HepG2 (cell line): ENCODE measurements at regions not wholly inside any gene's neighbourhood (a gene's known extent, or its start where the extent isn't known, plus 50 kb on each side); places are given as distances from the start of the nearest gene placed in this dataset.

Source experiments
- ATAC-seq: fragments of 200-7000 bp; cut with Tn5 transposase; 3 replicates; pipeline ENCODE4 v1.9.1; 2020; ENCODE audit warnings: mild to moderate bottlenecking, moderate library complexity
- BruUV-seq: library from RNA; stranded (reverse); fragments of 400-500 nt; replicated peaks from 2 replicates; lab custom pipeline; 2021; lab: Mats Ljungman, UMichigan
- CTCF ChIA-PET: fragments of 300-600 bp; formaldehyde crosslinking; extraction: SDS; loops from one replicate; lab custom pipeline; 2021; ENCODE audit warnings: low total read pairs, inconsistent platforms, low intra/inter-chr PET ratio; lab: Yijun Ruan, JAX
- POLR2A ChIA-PET: fragments of 350-600 bp; sonication (Branson Sonifier 250); formaldehyde crosslinking; loops from one replicate; lab custom pipeline; 2020; ENCODE audit warnings: antibody characterized with exemption, inconsistent platforms; lab: Yijun Ruan, JAX
- DNase-seq: peaks from one replicate; pipeline ENCODE4 v3.0.0-alpha.2; 2015; ENCODE audit warnings: low spot score
- FAIRE-seq: peaks from 3 replicates; lab custom pipeline; 2011; peaks lifted over from hg19 to GRCh38; lab: Jason Lieb, UNC
- H2AFZ ChIP-seq: one replicate; pipeline ENCODE4 v1.6.1; 2011; ENCODE audit warnings: low read length, inconsistent platforms
- H3K27ac ChIP-seq: fragments of 300-600 bp; 3 replicates; pipeline ENCODE4 v1.8.0; 2011; ENCODE audit warnings: mixed run types, mild to moderate bottlenecking, mixed read lengths, low read length, inconsistent platforms; ENCODE audit not compliant: insufficient read depth; ENCODE audit errors: extremely low read length
- H3K27me3 ChIP-seq, 2 experiments: fragments of 200-600 bp in 1 of 2; 2 replicates in 1 of 2; 3 replicates in 1 of 2; pipeline versions ENCODE4 v1.6.0 to v1.8.0; 2011; ENCODE audit warnings: low read length in 2 of 2, mild to moderate bottlenecking in 2 of 2, moderate library complexity in 2 of 2, inconsistent platforms in 1 of 2; ENCODE audit not compliant: insufficient read depth in 2 of 2, control insufficient read depth in 1 of 2
- H3K36me3 ChIP-seq, 2 experiments: fragments of 200-600 bp in 1 of 2; replicated peaks in 1 of 2; 2 replicates in 1 of 2; 3 replicates in 1 of 2; pipeline versions ENCODE4 v1.5.1 to v1.8.0; 2011; ENCODE audit warnings: low read length in 2 of 2, inconsistent platforms in 1 of 2; ENCODE audit not compliant: insufficient read depth in 2 of 2, control insufficient read depth in 1 of 2
- H3K4me1 ChIP-seq: 2 replicates; pipeline ENCODE4 v1.5.1; 2012; ENCODE audit warnings: low read length, inconsistent platforms; ENCODE audit not compliant: insufficient read depth
- H3K4me2 ChIP-seq: 2 replicates; pipeline ENCODE4 v1.6.0; 2011; ENCODE audit warnings: low read depth, low read length, inconsistent platforms
- H3K4me3 ChIP-seq, 3 experiments: fragments of 200-600 bp in 1 of 3; sonication (generic), shearing (Covaris generic) in 1 of 3; replicated peaks in 1 of 3; 2 replicates each; pipeline ENCODE4 v1.5.1; 2011 to 2016; ENCODE audit warnings: low read length in 3 of 3, inconsistent platforms in 2 of 3, low read depth in 2 of 3, mild to moderate bottlenecking in 2 of 3, control low read depth in 1 of 3, mixed read lengths in 1 of 3; ENCODE audit not compliant: insufficient read depth in 1 of 3
- H3K79me2 ChIP-seq: one replicate; pipeline ENCODE4 v1.6.1; 2011; ENCODE audit warnings: low read length, inconsistent platforms; ENCODE audit not compliant: insufficient read depth
- H3K9ac ChIP-seq: 2 replicates; pipeline ENCODE4 v1.6.0; 2011; ENCODE audit warnings: mild to moderate bottlenecking, low read depth, low read length, inconsistent platforms; ENCODE audit not compliant: insufficient read depth
- H3K9me3 ChIP-seq: 2 replicates; pipeline ENCODE4 v1.5.1; 2012; ENCODE audit warnings: mild to moderate bottlenecking, low read length
- H4K20me1 ChIP-seq: 2 replicates; pipeline ENCODE4 v1.6.0; 2011; ENCODE audit warnings: inconsistent platforms, mild to moderate bottlenecking, low read length, moderate library complexity; ENCODE audit not compliant: insufficient read depth
- CENPX ChIP-seq: sonication (generic); formaldehyde crosslinking; IDR thresholded peaks from 2 replicates; pipeline ENCODE4 v1.9.0; 2021; ENCODE audit warnings: mild to moderate bottlenecking, missing genetic modification reagents, moderate library complexity
- ISL2 ChIP-seq: sonication (generic); formaldehyde crosslinking; IDR thresholded peaks from 2 replicates; pipeline ENCODE4 v1.5.0; 2020; ENCODE audit warnings: missing genetic modification reagents
- KAT2B ChIP-seq: fragments of 150-350 bp; IDR thresholded peaks from 2 replicates; pipeline ENCODE4 v1.6.1; 2014; ENCODE audit warnings: low read depth, low read length, borderline replicate concordance
- MAFF ChIP-seq: IDR thresholded peaks from 2 replicates; pipeline ENCODE4 v1.6.1; 2011; ENCODE audit warnings: low read depth, low read length, improper control_type of control experiment
- MAFK ChIP-seq, 2 experiments: IDR thresholded peaks in 1 of 2; conservative IDR thresholded peaks in 1 of 2; 2 replicates each; pipeline ENCODE4 v1.6.1; 2011; ENCODE audit warnings: improper control_type of control experiment in 2 of 2, low read length in 2 of 2
- MYNN ChIP-seq: sonication (generic); formaldehyde crosslinking; IDR thresholded peaks from 2 replicates; pipeline ENCODE4 v1.4.0; 2020; ENCODE audit warnings: mild to moderate bottlenecking, low read depth, missing genetic modification reagents
- MZF1 ChIP-seq: sonication (generic); formaldehyde crosslinking; IDR thresholded peaks from 2 replicates; pipeline ENCODE4 v1.8.1; 2023; ENCODE audit warnings: mild to moderate bottlenecking, missing genetic modification reagents, borderline replicate concordance
- NBN ChIP-seq: fragments of 450-650 bp; conservative IDR thresholded peaks from 2 replicates; pipeline ENCODE4 v1.6.1; 2017
- POGK ChIP-seq: sonication (generic); formaldehyde crosslinking; conservative IDR thresholded peaks from 2 replicates; pipeline ENCODE4 v1.8.0; 2022; ENCODE audit warnings: mild to moderate bottlenecking, moderate library complexity, missing genetic modification reagents
- REPIN1 ChIP-seq: sonication (generic); formaldehyde crosslinking; IDR thresholded peaks from 2 replicates; pipeline ENCODE4 v1.8.0; 2022; ENCODE audit warnings: missing genetic modification reagents, low read depth, mild to moderate bottlenecking, borderline replicate concordance
- SPEN ChIP-seq: sonication (generic); formaldehyde crosslinking; IDR thresholded peaks from 2 replicates; pipeline ENCODE4 v1.5.1; 2020; ENCODE audit warnings: low read depth, mild to moderate bottlenecking, missing genetic modification reagents
- STAT5B ChIP-seq: sonication (generic); formaldehyde crosslinking; IDR thresholded peaks from 2 replicates; pipeline ENCODE4 v1.4.0; 2020; ENCODE audit warnings: missing genetic modification reagents
- TGIF2 ChIP-seq: IDR thresholded peaks from 2 replicates; pipeline ENCODE4 v1.6.1; 2016; ENCODE audit warnings: control low read depth, missing compliant biosample characterization
- U2AF1 ChIP-seq: fragments of 200-400 bp; formaldehyde crosslinking; optimal IDR thresholded peaks from 2 replicates; pipeline ENCODE3; 2017; ENCODE audit warnings: mild to moderate bottlenecking, low read depth, low read length
- YEATS4 ChIP-seq: sonication (generic); formaldehyde crosslinking; IDR thresholded peaks from 2 replicates; pipeline ENCODE4 v1.4.0; 2020; ENCODE audit warnings: missing genetic modification reagents, borderline replicate concordance
- ZBTB25 ChIP-seq: IDR thresholded peaks from 2 replicates; pipeline ENCODE4 v1.6.1; 2018; ENCODE audit warnings: missing genetic modification reagents
- ZNF335 ChIP-seq: sonication (generic); formaldehyde crosslinking; IDR thresholded peaks from 2 replicates; pipeline ENCODE4 v1.4.0; 2020; ENCODE audit warnings: missing genetic modification reagents
- ZNF468 ChIP-seq: sonication (generic); formaldehyde crosslinking; IDR thresholded peaks from 2 replicates; pipeline ENCODE4 v1.8.0; 2022; ENCODE audit warnings: mild to moderate bottlenecking, moderate library complexity, missing genetic modification reagents
- ZNF619 ChIP-seq: sonication (generic); formaldehyde crosslinking; IDR thresholded peaks from 2 replicates; pipeline ENCODE4 v1.4.0; 2020; ENCODE audit warnings: mild to moderate bottlenecking, missing genetic modification reagents
- WGBS: methylation state at CpG from one replicate; pipeline ENCODE4 v1.1.6; 2017; ENCODE audit warnings: low lambda C conversion rate; 5-methylcytosine and 5-hydroxymethylcytosine counted together
- in situ Hi-C: cut with HindIII; loops from 2 replicates; pipeline ENCODE4 v1.10.0; 2017; ENCODE audit warnings: low pct_unique_long_range_greater_than_20kb; ENCODE audit not compliant: extremely low pct_ligation_motif_present
- intact Hi-C: fragments of 100-400 bp; cut with micrococcal nuclease; formaldehyde crosslinking; loops from one replicate; pipeline ENCODE4 v1.10.0; 2022; ENCODE audit not compliant: unreplicated experiment

GRCh38 chr3:107947203-107947602 is 143.6 kb downstream of the CD47 start:
- H3K4me3 ChIP-seq = no peak overlapping the region
- TF ChIP-seq MAFK (conservative IDR thresholded peaks at IDR 0.05 in 1 of 2, IDR thresholded peaks at IDR 0.05 in 1 of 2; ENCODE audit: low read length in 2 of 2) (peak; percentile 67 to 85), ISL2 (CRISPR knock-in tag) (no peak), MAFF (peak; percentile 77)
- TF ChIP-seq, all 625 proteins: peak for 2
- H4K20me1 ChIP-seq = no peaks in the 10 kb centered on the region
- no peak for FAIRE-seq
- H3K36me3 ChIP-seq = no peaks in the 10 kb centered on the region
- H3K9me3 ChIP-seq = no peaks in the 10 kb centered on the region
- DNase-seq = no peak
- no peak overlapping the region for H2AFZ ChIP-seq
- no peak for ATAC-seq
- no TSS peak for BruUV-seq
- CTCF ChIA-PET = no interaction called here
- H3K79me2 ChIP-seq = no peaks in the 10 kb centered on the region
- no peak overlapping the region for H3K4me2 ChIP-seq
- H3K9ac ChIP-seq = no peak overlapping the region
- in situ Hi-C loops = no loop called here
- H3K27me3 ChIP-seq = peaks cover 0 to 11% of the 10 kb centered on the region in 2 experiments; a peak in 1 of 5 replicates
- POLR2A ChIA-PET = no interaction called here
- intact Hi-C loops = loop anchor here (10.0 kb wide), 1 partner anchor 198 kb away; no protein-coding TSS in a partner anchor
- no peak overlapping the region for H3K27ac ChIP-seq
- H3K4me1 ChIP-seq = no peaks in the 10 kb centered on the region

DNA sequence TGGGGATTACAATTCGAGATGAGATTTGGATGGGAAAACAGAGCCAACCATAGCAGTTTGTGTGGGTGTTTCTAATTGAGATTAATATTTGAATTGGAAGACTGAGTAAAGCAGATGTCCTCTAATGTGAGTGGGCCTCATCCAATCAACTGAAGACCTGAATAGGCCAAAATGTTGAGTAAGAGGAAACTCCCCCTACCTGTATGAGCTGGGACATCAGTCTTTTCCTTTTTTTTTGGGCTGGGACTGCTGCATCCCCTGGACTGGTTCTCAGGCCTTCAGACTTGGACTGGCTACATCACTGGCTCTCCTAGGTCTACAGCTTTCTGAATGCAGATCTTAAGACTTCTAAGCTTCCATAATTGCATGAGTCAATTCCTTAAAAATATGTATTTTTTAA is 144.1 kb downstream of the CD47 start:
- ATAC-seq (no peak), FAIRE-seq (no peak)
- in situ Hi-C loops = no loop called here
- TF ChIP-seq ZNF468 (no peak), STAT5B (no peak), U2AF1 (no peak), ZNF335 (no peak), YEATS4 (CRISPR knock-in tag) (no peak), REPIN1 (no peak), SPEN (CRISPR knock-in tag) (no peak), KAT2B (no peak), MYNN (no peak), NBN (no peak), MZF1 (CRISPR knock-in tag) (no peak), TGIF2 (CRISPR knock-in tag) (no peak), CENPX (CRISPR knock-in tag) (no peak), POGK (CRISPR knock-in tag) (no peak), ZNF619 (CRISPR knock-in tag) (no peak), ZBTB25 (CRISPR knock-in tag) (no peak)

More for the DNA sequence above, 144.1 kb downstream of the CD47 start:
- 0% methylated on average over 1 of the region's 1 CpG for WGBS
- ChIA-PET POLR2A (no interaction called here), CTCF (no interaction called here)
- intact Hi-C loops = loop anchor here (10.0 kb wide), 1 partner anchor 198 kb away; no protein-coding TSS in a partner anchor
- no peaks in the 10 kb centered on the region for H3K79me2 ChIP-seq
- no peak overlapping the region for H3K9ac ChIP-seq
- BruUV-seq = no TSS peak
- H3K9me3 ChIP-seq = no peaks in the 10 kb centered on the region
- no peak overlapping the region for H3K4me2 ChIP-seq
- H4K20me1 ChIP-seq = no peaks in the 10 kb centered on the region
- no peak overlapping the region for H3K27ac ChIP-seq
- no peak overlapping the region for H3K4me3 ChIP-seq
- no peaks in the 10 kb centered on the region for H3K36me3 ChIP-seq
- no peak overlapping the region for H2AFZ ChIP-seq
- H3K4me1 ChIP-seq = no peaks in the 10 kb centered on the region
- peaks cover 0 to 16% of the 10 kb centered on the region in 2 experiments; a peak in 1 of 5 replicates for H3K27me3 ChIP-seq
- no peak for DNase-seq
